HG03039 (cell line): ENCODE measurements at regions not wholly inside any gene's neighbourhood (a gene's known extent, or its start where the extent isn't known, plus 50 kb on each side); places are given as distances from the start of the nearest gene placed in this dataset.
A peak's percentile ranks its signal among the peaks of the same experiment; 100 is the strongest.

Experiments
- ATAC-seq: cut with Tn5 transposase; IDR thresholded peaks from one replicate; pipeline ENCODE4 v1.9.1; 2021; ENCODE audit warnings: mild to moderate bottlenecking, moderate library complexity; ENCODE audit not compliant: unreplicated experiment

DNA sequence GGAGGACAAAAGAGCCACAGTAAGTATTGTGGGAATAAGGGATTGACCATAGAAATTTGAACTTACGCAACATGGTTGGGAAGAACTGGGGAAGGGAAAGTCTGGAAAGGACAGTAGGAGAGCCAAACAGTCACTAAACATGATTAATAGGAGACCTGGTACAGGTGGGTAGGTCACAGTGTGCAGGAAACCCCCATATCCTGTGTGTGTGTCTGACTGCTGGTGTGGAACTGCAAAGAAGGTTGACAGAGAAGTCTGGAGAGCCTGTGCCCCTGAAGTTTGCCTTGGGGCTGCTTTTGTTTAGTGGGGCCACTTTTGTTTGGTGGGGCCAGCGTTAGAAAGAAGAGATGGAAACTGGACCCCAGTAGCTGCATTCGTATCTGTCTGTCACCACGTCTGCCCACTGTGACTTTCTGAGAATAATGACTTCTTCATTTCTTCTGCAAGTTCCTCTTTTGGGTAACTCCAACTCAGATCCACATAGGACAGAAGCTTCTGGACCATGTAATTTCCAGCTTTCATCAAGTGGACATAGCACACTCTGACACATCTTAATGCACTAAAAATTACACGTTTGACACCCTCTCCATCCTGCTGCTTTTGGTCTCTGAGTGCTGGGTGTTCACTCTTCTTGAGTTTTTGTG is 126.8 kb upstream of the RAG2 start:
- peak; percentile 85 for ATAC-seq

DNA sequence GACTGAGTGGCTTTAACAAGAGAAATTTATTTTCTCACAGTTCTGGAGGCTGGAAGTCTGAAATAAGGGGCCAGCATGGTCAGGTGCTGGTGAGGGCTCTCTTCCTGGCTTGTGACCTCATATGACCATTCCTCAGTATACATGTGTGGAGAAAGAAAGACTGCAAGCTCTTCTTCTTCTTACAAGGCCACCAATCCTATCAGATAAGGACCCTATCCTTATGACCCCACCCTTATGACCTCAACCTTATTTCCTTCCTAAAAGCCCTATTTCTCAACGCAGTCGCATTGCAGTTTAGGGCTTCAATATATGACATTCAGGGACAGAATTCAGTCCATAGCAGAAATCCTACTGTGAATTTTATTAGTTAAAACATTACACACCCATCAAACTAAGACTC is 124.4 kb upstream of the RAG2 start:
- no peak for ATAC-seq

DNA sequence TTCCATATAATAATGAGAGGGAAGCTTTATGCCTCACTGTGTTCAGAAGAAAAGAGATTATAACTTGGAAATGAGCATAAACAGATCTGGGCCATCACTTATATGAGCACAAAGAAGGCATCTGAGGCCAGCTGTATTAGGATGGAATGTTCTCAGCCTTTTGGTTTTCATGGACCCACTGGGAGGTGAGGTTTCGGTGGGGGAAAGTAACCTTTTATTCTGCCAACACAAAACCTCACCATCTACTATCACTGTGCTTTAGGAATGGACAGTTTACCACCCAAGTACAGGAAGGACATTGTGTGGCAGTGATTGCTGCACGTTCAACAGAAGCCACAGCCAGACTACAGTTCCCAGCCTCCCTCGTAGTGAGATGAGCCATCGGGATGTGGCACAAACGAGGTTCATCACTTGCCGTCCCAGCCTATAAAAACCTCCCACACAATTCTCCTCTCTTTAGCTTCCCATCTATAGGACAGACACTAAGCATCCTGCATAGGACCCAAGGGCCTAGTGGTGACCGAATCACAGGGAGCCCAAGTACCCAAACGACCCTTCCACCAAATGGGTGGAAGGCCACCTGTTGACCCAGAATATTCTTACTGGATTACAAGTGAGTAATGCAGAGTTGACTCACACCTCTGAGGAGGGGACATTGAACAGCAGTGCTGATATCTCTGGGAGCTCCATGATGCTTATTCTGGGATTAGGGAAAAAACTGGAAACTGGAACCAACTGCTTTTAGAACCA is 121.5 kb upstream of the RAG2 start:
- ATAC-seq, result no peak

DNA sequence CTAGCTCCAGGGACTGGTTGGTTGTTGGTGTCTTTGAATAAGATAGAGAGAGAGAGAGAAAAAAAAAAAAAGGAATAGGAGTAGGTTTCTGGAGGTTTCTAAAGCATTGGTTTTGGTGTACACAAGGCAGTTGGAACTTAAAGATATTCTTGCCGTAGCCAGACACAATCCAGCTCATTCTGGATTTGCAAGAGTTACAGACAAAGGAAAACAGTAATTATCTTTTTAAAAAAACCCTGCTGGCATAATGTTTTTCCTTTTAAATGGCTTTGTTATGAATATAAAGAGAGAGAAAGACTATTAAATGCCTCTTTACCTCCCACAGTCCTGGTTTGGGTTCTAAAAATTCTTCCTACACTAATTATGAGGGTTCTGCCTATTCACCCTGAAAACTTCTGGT is 120.4 kb upstream of the RAG2 start:
- no peak for ATAC-seq

DNA sequence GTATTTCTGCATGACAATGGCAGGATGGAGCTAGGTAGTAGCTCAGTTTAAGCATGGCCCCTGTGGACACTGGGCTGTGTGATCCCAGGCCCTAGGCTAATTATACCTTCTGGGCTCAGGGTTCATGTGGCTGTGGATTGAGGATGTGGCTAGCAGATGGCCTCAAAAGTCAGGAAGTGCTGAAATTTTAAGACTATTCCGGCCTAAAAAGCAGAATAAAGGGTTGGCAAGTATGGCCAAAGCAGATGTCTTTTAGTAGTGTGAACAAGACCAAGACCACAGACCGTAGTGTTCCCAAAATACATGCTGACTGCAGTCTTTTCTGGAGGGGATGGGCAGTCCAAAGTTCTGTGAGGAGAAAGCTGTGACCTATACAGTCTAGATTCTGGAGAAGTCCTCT is 115.7 kb upstream of the RAG2 start:
- ATAC-seq, result no peak

DNA sequence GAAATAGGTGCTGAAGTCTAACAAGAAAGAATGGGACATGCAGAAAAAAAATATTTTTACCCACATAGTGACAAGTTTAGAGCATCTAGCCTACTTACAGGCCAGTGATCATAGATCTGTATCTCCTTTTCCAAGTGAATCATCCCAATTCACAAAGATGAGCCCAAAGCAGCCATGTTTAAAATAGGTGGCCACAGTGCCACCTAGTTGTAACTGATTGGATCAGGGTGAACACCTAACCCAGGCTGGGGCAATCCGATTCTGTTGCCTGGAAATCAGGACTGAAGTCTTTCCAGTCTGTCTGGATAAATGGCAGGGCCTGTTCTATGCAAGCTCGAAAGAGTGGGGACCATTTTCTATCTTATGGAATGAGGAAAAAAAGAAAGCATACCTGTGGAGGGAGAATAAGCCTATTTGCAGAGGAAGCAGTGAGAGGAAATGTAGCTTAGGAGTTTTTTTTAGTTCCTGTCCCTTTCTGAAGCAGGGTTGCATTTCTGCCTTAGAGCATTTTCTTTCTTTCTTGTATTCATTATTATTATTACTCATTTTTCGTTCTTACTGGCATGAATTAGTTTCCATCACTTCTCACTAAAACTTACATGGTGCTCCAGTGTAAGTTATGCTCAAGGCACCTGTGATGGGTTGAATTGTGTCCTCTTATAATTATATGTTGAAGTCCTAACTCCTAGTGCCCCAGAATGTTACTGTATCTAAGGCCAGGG is 113.2 kb upstream of the RAG2 start:
- ATAC-seq, result no peak
